SJSA1 (cell line): ENCODE measurements at regions not wholly inside any gene's neighbourhood (a gene's known extent, or its start where the extent isn't known, plus 50 kb on each side); places are given as distances from the start of the nearest gene placed in this dataset.

ENCODE experiments used
- DNase-seq, 2 experiments: peaks; one replicate each; pipeline ENCODE4 v3.0.0-alpha.2; 2015 to 2020; ENCODE audit warnings: low spot score in 2 of 2, low read depth in 1 of 2
- H3K27ac ChIP-seq: fragments of 250-450 bp; sonication (Bioruptor Pico); 2 replicates; pipeline ENCODE4 v1.5.1; 2020; ENCODE audit warnings: mild to moderate bottlenecking, moderate library complexity
- H3K27me3 ChIP-seq: fragments of 250-450 bp; sonication (Bioruptor Pico); replicated peaks from 2 replicates; pipeline ENCODE4 v1.5.1; 2020; ENCODE audit warnings: mild to moderate bottlenecking, moderate library complexity
- H3K36me3 ChIP-seq: fragments of 250-450 bp; sonication (Bioruptor Pico); 2 replicates; pipeline ENCODE4 v1.5.1; 2020; ENCODE audit warnings: mild to moderate bottlenecking
- H3K4me1 ChIP-seq: fragments of 250-450 bp; sonication (Bioruptor Pico); replicated peaks from 2 replicates; pipeline ENCODE4 v1.6.1; 2021; ENCODE audit warnings: mild to moderate bottlenecking
- H3K4me3 ChIP-seq: fragments of 250-450 bp; sonication (Bioruptor Pico); 2 replicates; pipeline ENCODE4 v1.5.1; 2020; ENCODE audit warnings: mild to moderate bottlenecking
- H3K9me3 ChIP-seq: fragments of 250-450 bp; sonication (Bioruptor Pico); replicated peaks from 2 replicates; pipeline ENCODE4 v1.5.1; 2020; ENCODE audit warnings: mild to moderate bottlenecking

GRCh38 chr12:118520214-118521035, 144.1 kb downstream of the SUDS3 start:
- Histone ChIP-seq H3K4me1 (no peaks in the 10 kb centered on the region), H3K36me3 (no peaks in the 10 kb centered on the region), H3K27me3 (no peaks in the 10 kb centered on the region), H3K27ac (no peak overlapping the region), H3K4me3 (no peak overlapping the region), H3K9me3 (no peaks in the 10 kb centered on the region)
- no peak for DNase-seq

- Histone ChIP-seq H3K4me3 (no peak overlapping the region), H3K4me1 (no peaks in the 10 kb centered on the region), H3K27ac (no peak overlapping the region), H3K27me3 (no peaks in the 10 kb centered on the region), H3K9me3 (no peaks in the 10 kb centered on the region), H3K36me3 (no peaks in the 10 kb centered on the region)
- no peak for DNase-seq
These were observed 144.6 kb downstream of the SUDS3 start for GRCh38 chr12:118521036-118521370.

GRCh38 chr12:118524446-118524845, 148.1 kb downstream of the SUDS3 start:
- Histone ChIP-seq H3K27ac (no peak overlapping the region), H3K4me3 (no peak overlapping the region), H3K36me3 (no peaks in the 10 kb centered on the region), H3K27me3 (no peaks in the 10 kb centered on the region), H3K4me1 (no peaks in the 10 kb centered on the region), H3K9me3 (no peaks in the 10 kb centered on the region)
- no peak for DNase-seq

GRCh38 chr12:118525216-118525615, 148.9 kb downstream of the SUDS3 start:
- Histone ChIP-seq H3K4me3 (no peak overlapping the region), H3K36me3 (no peaks in the 10 kb centered on the region), H3K27ac (no peak overlapping the region), H3K9me3 (no peaks in the 10 kb centered on the region), H3K27me3 (no peaks in the 10 kb centered on the region), H3K4me1 (no peaks in the 10 kb centered on the region)
- DNase-seq = no peak

GRCh38 chr12:118526255-118527095, 150.1 kb downstream of the SUDS3 start:
- Histone ChIP-seq H3K36me3 (no peaks in the 10 kb centered on the region), H3K27me3 (no peaks in the 10 kb centered on the region), H3K27ac (no peak overlapping the region), H3K4me3 (no peak overlapping the region), H3K9me3 (no peaks in the 10 kb centered on the region), H3K4me1 (no peaks in the 10 kb centered on the region)
- no peak for DNase-seq

- Histone ChIP-seq H3K9me3 (no peaks in the 10 kb centered on the region), H3K27me3 (no peaks in the 10 kb centered on the region), H3K4me1 (no peaks in the 10 kb centered on the region), H3K4me3 (no peak overlapping the region), H3K27ac (no peak overlapping the region), H3K36me3 (no peaks in the 10 kb centered on the region)
- no peak for DNase-seq
These were observed 151.0 kb downstream of the SUDS3 start for GRCh38 chr12:118527310-118527709.

- Histone ChIP-seq H3K27ac (no peak overlapping the region), H3K9me3 (no peaks in the 10 kb centered on the region), H3K36me3 (no peaks in the 10 kb centered on the region), H3K4me3 (no peak overlapping the region), H3K4me1 (no peaks in the 10 kb centered on the region), H3K27me3 (no peaks in the 10 kb centered on the region)
- no peak for DNase-seq
These were observed 152.3 kb downstream of the SUDS3 start for GRCh38 chr12:118528625-118529024.

GRCh38 chr12:118534003-118534402, 157.6 kb downstream of the SUDS3 start:
- no peak for DNase-seq
- H3K4me1 ChIP-seq = no peaks in the 10 kb centered on the region
- H3K27me3 ChIP-seq = no peaks in the 10 kb centered on the region
- no peak overlapping the region for H3K4me3 ChIP-seq
- no peaks in the 10 kb centered on the region for H3K9me3 ChIP-seq
- no peak overlapping the region for H3K27ac ChIP-seq
- H3K36me3 ChIP-seq = no peaks in the 10 kb centered on the region

- Histone ChIP-seq H3K4me3 (no peak overlapping the region), H3K36me3 (no peaks in the 10 kb centered on the region), H3K27ac (no peak overlapping the region), H3K27me3 (no peaks in the 10 kb centered on the region), H3K4me1 (no peaks in the 10 kb centered on the region), H3K9me3 (no peaks in the 10 kb centered on the region)
- DNase-seq = no peak
These were observed 160.1 kb downstream of the SUDS3 start for GRCh38 chr12:118536306-118536906.

GRCh38 chr12:118537481-118537917, 161.1 kb downstream of the SUDS3 start:
- H3K9me3 ChIP-seq = no peaks in the 10 kb centered on the region
- H3K27ac ChIP-seq = no peak overlapping the region
- no peaks in the 10 kb centered on the region for H3K36me3 ChIP-seq
- no peak for DNase-seq
- H3K4me1 ChIP-seq = no peaks in the 10 kb centered on the region
- H3K4me3 ChIP-seq = no peak overlapping the region
- no peaks in the 10 kb centered on the region for H3K27me3 ChIP-seq

GRCh38 chr12:118541071-118541470, 164.7 kb downstream of the SUDS3 start:
- Histone ChIP-seq H3K4me1 (no peaks in the 10 kb centered on the region), H3K27ac (no peak overlapping the region), H3K27me3 (no peaks in the 10 kb centered on the region), H3K4me3 (no peak overlapping the region), H3K9me3 (no peaks in the 10 kb centered on the region), H3K36me3 (no peaks in the 10 kb centered on the region)
- DNase-seq = no peak

- DNase-seq = no peak
- no peak overlapping the region for H3K4me3 ChIP-seq
- H3K27ac ChIP-seq = no peak overlapping the region
- H3K36me3 ChIP-seq = no peaks in the 10 kb centered on the region
- H3K27me3 ChIP-seq = no peaks in the 10 kb centered on the region
- H3K9me3 ChIP-seq = no peaks in the 10 kb centered on the region
- H3K4me1 ChIP-seq = no peaks in the 10 kb centered on the region
These were observed 165.6 kb downstream of the SUDS3 start for GRCh38 chr12:118541934-118542333.

- H3K27ac ChIP-seq = no peak overlapping the region
- no peaks in the 10 kb centered on the region for H3K27me3 ChIP-seq
- H3K4me1 ChIP-seq = no peaks in the 10 kb centered on the region
- no peak for DNase-seq
- H3K9me3 ChIP-seq = no peaks in the 10 kb centered on the region
- no peak overlapping the region for H3K4me3 ChIP-seq
- no peaks in the 10 kb centered on the region for H3K36me3 ChIP-seq
These were observed 167.3 kb downstream of the SUDS3 start for GRCh38 chr12:118543651-118544050.

- no peaks in the 10 kb centered on the region for H3K4me1 ChIP-seq
- no peak overlapping the region for H3K4me3 ChIP-seq
- H3K36me3 ChIP-seq = no peaks in the 10 kb centered on the region
- no peaks in the 10 kb centered on the region for H3K9me3 ChIP-seq
- no peak overlapping the region for H3K27ac ChIP-seq
- H3K27me3 ChIP-seq = no peaks in the 10 kb centered on the region
- no peak for DNase-seq
These were observed 168.2 kb downstream of the SUDS3 start for GRCh38 chr12:118544569-118544968.
